Breast epithelium (tissue), 3 donors: ENCODE measurements at regions not wholly inside any gene's neighbourhood (a gene's known extent, or its start where the extent isn't known, plus 50 kb on each side); places are given as distances from the start of the nearest gene placed in this dataset.

Source experiments
- CTCF ChIP-seq, 3 donors: fragments of 450-650 bp; IDR thresholded peaks; one replicate each; pipeline ENCODE4 v1.5.1; 2016 to 2017; ENCODE audit warnings: antibody characterized with exemption in 3 of 3, mild to moderate bottlenecking in 3 of 3, moderate library complexity in 3 of 3
- POLR2A ChIP-seq: fragments of 450-650 bp; IDR thresholded peaks from one replicate; pipeline ENCODE4 v1.6.1; 2016; ENCODE audit warnings: antibody characterized with exemption, mild to moderate bottlenecking, moderate library complexity
- POLR2AphosphoS5 ChIP-seq, 3 donors: sonication (generic); formaldehyde crosslinking; IDR thresholded peaks; one replicate each; pipeline ENCODE4 v1.6.1; 2017; ENCODE audit warnings: antibody characterized with exemption in 3 of 3

DNA sequence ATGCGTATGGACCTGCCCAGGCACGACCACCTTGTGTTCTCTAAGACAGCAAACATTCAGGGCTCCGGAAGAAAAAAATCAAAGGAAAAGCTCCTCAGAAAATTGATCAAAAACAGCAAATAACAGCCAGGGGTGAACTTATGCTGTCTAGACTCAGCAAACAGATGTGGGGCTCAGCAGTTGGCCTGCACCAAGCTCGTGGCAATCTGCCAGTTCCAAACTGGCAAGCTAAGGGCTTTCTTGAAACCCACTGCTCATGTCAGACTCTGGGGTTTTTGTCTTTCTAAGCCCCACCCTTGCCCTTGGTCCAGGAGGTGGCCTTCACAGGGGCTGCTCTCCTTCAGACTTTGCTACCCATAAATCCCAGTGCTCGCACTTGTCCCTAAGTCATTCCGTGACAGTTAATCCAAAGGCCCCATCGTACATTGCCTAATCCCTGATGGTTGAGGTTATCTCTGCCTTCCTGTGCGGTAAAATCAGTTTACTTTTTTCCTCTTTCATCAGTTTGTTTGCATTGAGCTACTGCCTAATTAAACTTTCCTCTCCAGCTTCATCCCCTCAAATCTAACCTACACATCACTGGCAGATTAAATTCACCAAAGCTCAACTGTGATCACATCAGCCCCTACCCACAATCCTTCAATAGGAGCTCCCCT lies 408.0 kb downstream of the LRATD1 start:
- TF ChIP-seq POLR2A, result no peak
- no peak for TF ChIP-seq CTCF (IDR thresholded peaks at IDR 0.05)
- no peak for TF ChIP-seq POLR2AphosphoS5 (IDR thresholded peaks at IDR 0.05)
